Tongue (tissue), 1 donor: ENCODE measurements at regions not wholly inside any gene's neighbourhood (a gene's known extent, or its start where the extent isn't known, plus 50 kb on each side); places are given as distances from the start of the nearest gene placed in this dataset.
A peak's percentile ranks its signal among the peaks of the same experiment; 100 is the strongest.

Source experiments
- DNase-seq: peaks from one replicate; pipeline ENCODE4 v3.0.0-alpha.2; 2015

DNA sequence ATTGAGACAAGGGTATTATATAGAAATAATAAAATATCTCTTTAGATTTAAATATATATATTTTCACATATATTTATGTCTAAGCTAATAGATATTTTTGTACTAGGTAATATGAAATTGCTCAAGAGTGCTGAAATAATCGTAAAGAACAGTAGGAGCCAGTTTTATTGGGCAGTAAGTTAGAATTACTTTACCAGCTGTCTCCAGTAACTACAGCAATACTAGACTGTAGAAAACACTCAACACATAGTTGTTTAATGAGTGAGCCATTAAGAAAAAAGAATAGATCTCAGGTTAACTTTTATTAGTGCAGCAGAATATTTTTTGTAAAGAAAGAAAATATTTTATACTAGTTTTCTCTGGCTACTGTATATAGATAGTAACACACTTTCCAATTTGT, 715.2 kb downstream of the TRIML1 start:
- no peak for DNase-seq

DNA sequence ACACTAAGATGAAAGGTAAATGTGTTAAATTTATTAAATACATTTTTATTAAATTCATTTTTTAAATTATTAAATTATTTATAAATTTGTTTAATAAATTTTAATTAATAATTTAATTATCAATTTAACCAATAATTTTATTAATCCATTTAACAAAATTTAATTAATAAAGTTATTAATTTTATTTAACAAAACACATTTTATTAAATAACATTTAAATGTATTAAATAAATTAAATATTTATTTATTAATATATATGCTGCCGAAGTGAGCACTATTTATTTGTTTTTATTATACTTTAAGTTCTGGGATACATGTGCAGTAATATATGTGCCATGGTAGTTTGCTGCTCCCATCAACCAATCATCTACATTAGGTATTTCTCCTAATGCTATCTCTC, 719.5 kb downstream of the TRIML1 start:
- no peak for DNase-seq

DNA sequence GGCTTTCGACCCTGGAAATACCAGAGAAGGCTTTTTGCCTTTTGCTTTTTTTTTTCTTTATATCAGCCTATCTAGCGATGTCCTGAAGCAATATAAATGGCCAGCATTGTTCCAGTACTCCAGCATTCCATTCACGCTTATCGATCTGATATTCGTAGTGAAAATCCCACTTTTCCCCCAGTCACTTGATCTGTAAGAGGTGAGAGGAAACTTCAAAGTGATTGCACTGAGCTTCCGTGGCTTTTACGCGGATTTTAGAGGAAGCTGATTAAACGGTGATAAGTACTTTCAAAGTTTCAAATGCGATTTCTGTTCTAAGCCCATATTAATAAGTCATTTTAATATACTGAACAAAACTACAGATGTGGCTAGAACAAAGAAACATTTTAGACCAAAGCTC, 725.5 kb downstream of the TRIML1 start:
- no peak for DNase-seq

DNA sequence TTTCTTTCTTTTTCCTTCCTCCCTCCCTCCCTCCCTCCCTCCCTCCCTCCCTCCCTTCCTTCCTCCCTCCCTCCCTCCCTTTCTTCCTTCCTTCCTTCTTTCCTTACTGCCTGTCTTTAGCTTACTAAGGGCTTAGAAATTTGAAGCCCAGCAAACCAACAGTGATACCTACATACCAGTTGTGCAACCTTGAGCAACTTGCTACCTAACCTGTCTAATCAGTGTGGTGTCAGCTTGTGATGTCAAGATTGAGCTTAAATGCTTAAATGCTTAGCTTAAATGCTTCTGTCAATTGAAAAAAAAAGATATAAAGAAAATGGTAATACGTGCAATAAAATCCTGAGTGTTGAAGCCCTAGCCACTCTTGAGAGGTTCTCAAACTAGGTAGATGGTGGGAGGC, 728.6 kb downstream of the TRIML1 start:
- no peak for DNase-seq

DNA sequence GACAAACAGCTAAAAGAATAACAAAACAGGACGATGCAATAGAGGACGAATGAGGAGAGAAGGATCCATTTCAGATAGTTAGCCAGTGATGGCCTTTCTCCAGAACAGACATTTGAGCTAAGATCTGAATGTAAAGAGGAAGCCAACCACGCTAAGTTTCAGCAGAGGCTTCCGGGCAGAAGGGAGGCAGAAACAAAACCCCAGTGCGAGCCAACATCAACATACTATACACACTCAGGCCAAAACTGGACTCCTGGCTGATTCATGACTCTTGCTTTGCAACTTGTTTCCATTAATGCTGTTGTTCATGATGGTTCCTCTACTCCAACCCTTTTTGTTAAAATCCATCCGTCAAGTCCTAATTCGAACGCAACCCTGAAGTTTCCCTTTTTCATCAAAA, 730.3 kb downstream of the TRIML1 start:
- no peak for DNase-seq

DNA sequence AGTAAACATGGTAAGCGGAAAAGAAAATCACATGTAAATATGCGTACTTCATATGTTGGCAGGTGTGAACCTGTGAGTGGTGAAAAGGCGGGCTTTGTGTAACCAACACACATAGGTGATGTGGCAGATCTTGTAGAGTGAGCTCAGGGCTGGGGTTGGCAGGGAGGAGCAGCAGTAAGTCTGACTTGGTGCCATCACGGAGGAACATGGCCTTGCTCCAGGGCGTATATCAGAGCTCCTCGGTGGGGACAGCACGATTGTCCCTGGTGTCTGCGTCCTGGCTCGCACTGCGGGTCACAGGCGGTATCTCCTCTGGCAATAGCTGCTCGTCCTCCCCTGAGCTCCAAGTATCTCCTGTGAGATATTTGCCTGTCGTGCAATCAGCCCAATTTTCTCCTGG, 733.6 kb downstream of the TRIML1 start:
- no peak for DNase-seq

DNA sequence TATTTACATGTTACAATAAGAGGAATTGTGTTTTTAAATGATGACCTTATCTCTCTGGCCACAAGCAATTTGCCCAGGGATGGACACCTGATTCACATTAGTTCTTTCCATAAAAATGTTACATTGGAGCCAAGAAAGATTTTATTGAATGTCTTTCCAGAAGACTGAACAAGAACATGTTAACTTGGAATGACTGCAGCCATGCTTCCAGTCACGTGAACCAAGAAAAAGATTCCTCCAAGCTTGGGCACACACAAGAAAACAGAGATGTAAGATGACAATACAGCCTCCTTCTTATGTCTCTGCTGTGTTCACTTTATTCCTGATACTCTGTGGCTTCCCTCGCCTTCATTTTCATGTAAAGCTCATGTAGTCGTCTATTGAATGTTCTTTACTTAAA, 737.6 kb downstream of the TRIML1 start:
- no peak for DNase-seq

DNA sequence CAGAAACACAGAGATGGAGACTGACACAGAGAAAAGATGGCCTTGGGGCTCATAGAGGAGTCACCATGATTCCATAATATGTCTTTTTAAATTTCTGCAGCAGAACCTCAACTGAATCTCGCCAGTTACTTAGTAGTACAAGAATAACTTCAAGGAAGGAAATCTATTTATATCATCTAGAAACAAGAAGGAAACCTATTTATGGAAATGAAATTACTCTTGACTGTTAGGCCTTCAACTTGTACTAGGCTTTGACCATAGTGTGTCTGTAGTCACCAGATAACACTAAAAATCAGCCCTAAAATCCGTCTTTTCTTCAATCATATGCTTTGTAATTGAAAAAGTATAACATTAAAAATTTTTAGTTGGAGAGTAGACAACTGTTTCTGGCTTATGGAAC, 740.4 kb downstream of the TRIML1 start:
- no peak for DNase-seq

DNA sequence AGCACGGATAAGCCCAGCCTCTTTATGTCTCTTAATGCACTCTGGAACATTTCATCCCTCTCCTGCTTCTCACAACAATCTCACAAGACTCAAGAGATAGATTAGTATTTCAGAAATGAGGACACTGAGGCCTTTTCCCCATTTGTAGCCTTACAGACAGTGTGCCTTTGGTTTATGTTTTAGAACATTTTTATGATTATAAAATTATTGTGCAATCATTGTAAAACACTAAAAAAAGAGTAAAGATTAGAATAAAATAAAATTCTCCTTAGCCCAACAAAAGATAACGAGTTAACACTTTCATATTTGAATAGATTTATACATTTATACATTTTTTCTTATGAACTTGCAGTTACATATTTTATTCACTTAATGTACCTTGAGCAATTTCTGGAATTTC, 748.7 kb downstream of the TRIML1 start:
- no peak for DNase-seq

DNA sequence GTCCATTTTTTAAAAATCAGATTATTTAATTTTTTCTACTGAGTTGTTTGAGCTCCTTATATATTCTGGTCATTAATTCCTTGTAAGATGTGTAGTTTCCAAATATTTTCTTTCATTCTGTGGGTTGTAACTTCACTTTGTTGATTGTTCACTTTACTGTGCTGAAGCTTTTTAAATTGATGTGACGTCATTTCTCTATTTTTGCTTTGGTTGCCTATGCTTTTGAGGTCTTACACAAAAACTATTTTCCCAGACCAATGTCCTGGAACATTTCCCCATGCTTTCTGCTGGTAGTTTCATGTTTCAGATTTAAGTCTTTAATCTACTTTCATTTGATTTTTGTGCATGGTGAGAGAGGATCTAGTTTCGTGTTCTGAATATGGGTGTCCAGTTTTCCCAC, 753.6 kb downstream of the TRIML1 start:
- DNase-seq: no peak

DNA sequence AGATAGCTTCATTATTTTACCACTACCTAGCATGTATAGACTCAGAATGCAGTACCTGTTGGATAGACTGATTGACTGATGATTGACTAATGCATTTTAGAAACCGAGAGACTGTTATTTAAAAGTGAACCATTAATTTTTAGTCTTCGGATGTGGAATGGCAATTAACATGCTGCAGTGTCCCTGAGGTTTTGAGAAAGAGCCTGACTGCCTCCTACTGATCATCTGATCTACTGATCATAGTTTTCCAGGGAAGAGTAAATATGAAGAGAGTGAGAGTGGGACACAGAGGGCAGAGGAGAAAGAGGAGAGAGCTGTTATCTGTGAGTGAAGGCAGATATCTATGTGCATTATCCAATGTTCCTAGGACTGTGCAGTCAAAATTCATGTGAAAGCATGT, 764.7 kb downstream of the TRIML1 start:
- DNase-seq: no peak

DNA sequence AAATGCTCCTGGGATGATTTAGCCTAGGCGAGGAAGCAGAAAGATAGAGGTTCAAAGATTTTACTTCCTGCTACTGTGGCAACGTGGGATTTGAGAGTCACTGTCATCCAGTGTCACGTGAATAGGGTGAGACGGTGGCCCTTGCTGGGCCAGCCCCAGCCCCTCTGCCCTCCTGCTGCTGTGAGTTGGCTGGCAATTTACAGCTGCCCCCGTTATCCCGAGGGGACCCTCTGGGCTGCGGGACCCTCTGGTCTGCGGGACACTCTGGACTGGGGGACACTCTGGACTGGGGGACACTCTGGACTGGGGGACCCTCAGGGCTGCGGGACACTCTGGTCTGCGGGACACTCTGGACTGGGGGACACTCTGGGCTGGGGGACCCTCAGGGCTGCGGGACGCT, 765.4 kb downstream of the TRIML1 start:
- no peak for DNase-seq

DNA sequence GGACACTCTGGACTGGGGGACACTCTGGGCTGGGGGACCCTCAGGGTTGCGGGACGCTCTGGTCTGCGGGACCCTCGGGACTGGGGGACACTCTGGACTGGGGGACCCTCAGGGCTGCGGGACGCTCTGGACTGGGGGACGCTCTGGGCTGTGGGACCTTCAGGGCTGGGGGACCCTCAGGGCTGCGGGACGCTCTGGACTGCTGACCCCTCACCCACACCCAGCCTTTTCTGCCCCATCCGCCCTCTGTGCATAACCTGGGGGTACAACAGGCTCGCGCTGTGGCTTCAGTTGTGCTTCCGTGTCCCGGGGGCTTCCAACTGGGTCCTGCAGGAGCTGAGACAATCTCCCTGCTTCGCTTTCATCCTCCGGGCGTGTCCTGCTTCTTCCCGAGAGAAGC, 766.0 kb downstream of the TRIML1 start:
- DNase-seq: no peak

DNA sequence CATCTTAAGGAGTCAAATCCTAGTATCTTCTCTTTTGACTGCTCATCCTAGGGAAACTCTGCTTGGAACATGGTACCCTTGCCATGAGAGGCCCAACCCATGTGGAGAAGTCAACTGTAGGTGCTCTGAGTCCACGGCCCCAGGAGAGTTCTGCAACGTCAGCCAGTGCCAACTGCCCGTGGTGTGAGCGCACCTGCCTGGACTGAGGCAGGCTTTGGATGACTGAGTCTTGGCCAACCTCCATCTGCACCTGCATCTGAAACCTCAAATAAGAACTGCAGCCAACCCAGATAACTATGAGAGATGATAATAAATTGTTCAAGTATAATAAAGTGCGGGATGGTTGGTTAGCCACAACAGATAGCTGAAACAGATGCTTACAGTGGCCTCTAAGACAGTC, 772.0 kb downstream of the TRIML1 start:
- no peak for DNase-seq

DNA sequence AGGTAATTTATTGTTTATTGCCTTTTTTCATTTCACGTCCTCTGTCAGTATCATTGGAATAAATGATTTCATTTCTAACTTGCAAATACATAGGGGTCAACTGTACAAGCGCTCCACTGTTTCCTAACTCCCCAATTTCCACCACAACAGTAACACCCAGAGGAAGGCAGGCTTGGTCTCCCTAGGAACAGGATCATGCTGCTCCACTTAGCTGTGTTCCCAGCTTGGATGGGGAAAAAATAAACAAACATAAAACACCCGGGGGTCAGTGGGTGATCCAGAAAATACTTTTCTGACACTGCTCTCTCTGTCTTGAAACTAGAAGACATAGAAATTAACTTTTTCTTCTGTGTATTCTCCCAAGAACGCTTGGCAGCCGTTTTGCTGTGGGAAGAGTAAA, 772.5 kb downstream of the TRIML1 start:
- DNase-seq: no peak

DNA sequence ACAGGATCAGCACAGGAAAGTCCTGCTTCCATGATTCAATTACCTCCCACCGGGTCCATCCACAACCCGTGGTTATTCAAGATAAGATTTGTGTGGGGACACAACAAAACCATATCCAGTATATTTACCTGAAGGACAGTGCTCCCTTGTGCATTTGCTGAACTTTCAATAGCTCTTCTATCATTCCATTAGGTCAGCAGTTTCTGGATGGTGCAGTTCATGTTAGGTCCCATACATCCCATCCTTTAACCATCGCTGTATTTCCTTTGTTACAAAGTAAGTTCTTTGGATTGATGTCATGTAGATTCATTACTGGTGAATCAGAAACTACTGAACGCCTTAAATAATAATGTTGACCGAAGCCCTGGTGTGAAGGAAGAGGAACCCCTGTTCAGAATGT, 775.9 kb downstream of the TRIML1 start:
- no peak for DNase-seq

DNA sequence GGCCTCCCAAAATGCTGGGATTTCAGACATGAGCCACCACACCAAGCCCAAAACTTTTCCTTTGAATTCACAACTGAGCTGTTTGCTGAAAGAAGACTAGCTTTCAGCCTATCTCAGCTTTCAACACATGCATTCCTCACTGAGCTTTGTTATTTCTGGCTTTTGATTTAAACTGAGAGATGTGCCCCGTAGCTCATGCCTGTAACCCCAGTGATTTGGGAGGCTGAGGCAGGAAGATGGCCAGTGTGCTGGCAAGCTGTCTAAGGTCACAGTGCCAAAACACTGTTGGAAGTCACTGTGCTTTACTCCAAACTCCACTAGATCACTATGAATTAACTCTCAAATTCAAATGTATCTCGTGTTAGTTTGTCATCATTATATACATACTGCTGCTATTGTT, 779.5 kb downstream of the TRIML1 start:
- no peak for DNase-seq

DNA sequence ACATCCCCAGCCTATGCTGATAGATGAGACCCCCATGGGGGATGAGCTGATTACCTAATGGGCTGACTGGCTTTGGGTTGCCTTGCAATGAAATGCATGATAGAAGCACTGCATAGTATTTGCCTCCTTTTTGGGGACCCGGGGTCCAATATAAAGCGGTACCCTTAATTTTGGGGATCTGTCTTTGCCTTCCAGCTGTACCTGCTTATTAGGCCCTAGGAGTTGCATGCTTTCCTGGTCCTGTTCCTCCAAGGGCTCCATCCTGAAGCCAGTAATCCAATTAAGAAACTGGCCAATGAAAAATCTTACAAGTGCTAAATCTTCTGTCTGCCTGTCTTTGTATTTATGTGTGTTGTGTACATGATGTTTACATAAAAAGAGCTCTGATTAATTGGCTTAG, 791.6 kb downstream of the TRIML1 start:
- no peak for DNase-seq

DNA sequence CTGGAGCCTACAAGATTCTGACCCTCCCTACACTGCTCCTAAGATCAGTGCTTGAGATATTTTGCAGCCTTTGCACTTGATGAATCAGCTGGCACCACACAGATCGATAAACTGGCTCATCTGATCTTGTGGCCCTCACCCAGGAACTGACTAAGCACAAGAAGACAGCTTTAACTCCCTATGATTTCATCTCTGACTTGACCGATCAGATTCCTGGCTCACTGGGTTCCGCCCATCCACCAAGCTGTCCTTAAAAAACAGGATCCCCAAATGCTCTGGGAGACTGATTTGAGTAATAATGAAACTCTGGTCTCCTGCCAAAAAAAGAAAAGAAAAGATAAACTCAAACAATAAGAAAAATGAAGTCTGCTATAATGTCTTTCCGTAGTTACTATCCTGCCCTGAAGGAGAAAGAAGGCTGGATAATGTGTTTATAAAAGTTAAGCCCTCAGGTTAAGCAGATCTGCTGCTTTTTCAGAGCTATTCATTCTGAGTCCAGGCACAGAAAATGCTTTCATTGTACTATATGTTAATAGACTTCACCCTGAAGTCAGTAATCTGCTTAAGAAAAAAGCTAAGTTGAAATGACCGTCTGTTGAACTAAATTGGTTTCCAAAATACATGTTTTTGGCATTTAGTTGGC, 795.2 kb downstream of the TRIML1 start:
- peak; percentile 1 for DNase-seq

DNA sequence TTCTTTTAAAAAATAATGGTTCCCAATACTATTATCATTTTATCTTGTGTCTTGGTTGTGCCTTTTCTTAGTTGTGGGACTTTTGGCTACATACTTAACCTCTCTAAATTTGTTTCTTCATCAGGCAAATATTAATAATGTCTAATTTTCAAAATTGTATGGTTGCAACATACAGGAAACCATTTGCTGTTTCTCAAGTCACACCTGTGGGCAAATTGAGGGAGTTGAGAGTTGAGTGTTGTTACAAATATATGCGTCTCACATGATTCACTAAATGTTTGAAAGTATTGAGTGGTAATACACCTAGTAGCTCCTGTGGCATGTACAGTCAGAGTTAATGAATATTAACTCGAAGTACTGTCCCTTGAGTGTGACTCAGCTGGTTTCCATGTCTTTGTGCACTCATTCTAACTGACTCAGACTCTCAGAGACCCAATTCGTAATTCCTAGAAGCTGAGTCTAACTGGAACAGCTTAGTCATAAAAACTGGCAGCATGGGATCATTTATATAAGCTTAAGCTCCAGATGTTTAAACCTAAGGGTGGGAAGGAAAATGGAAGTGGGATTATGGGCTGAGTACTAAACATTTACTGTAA, 802.4 kb downstream of the TRIML1 start:
- peak; percentile 68 for DNase-seq

DNA sequence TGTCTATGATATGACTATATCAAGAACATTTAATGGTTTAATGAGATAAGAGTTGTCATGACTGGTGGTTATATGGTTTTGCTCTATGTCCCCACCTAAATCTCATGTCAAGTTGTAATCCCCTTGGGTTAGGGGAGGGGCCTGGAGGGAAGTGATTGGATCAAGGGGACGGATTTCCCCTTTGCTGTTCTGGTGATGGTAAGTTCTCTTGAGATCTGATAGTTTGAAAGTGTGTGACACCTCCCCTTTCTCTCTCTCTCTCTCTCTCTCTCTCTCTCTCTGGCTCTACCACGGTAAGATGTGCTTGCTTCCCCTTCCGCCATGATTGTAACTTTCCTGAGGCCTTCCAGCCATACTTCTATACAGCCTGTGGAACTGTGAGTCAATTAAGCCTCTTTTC, 803.4 kb downstream of the TRIML1 start:
- no peak for DNase-seq

DNA sequence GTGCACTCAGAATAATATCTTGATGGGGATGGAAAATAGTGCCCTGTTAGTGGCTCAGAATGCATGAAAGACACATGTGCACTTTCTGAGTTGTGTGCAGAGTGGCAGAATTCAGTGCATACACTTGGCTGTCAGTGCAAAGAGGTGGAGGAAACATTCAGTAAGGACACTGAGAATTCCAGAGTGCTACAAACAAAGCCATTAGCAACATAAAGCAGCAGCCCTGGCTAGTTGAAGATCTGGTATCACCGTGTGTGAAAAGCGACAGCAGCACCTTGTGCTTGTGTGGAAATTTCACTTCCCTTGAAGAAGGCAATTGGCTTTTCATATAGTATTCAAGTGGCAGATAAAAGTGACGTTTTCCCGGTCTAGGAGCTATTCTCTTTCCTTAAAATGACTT, 810.4 kb downstream of the TRIML1 start:
- no peak for DNase-seq

DNA sequence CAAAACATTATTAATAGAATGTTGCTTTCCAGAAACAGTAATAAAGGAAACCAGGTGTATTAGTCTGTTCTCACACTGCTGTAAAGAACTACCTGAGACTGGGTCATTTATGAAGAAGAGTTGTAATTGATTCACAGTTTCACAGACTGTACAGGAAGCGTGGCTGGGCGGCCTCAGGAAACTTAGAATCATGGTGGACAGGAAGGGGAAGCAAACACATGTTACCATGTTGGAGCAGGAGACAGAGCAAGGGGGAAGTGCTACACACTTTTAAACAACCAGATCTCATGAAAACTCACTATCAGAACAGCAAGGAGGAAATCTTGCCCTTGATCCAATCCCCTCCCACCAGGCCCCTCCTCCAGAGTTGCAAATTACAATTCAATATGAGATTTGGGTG, 815.8 kb downstream of the TRIML1 start:
- DNase-seq: no peak

DNA sequence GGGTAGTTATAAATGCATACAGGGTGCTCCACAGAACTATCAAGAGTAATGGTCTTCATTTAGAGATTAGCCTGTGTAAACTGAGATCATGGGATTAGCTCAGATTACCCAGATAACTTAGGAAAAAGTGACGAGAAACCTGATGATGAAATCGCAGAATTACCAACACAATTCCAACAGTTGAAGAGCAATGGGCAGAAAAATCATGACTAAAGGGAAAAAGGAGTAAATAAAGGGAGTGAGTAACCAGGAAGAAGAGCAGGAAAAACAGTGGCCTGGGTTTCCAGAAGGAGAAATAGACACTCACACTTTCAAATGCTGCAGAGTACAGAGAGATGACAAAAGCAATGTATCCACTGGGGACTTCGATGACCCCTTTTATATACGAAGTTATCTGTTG, 817.3 kb downstream of the TRIML1 start:
- no peak for DNase-seq

DNA sequence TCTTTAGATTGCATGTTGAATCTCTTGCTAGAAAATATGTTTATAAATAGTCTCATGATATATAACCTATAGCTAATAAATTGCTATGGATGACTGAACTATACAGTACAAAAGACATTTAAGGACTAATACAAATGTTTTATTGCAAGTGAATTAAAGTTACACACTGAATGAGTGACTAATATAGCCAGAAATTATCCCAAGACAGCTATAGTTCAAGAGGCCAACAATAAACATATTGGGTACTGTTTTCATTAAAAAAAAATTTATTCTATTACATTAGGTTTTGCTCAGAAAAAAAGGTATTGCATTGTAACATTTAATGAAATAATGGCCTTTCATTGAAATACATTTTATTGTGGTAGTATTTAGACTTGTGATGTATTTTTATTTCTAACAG, 819.1 kb downstream of the TRIML1 start:
- DNase-seq: no peak
